GM18907 (cell line): ENCODE measurements at regions not wholly inside any gene's neighbourhood (a gene's known extent, or its start where the extent isn't known, plus 50 kb on each side); places are given as distances from the start of the nearest gene placed in this dataset.
"Not testable (repeated sequence)": the region's sequence is repeated elsewhere in the genome, so short reads cannot be mapped to it uniquely, and the experiment has no call there.

Source experiments
- ATAC-seq: cut with Tn5 transposase; IDR thresholded peaks from one replicate; pipeline ENCODE4 v1.9.1; 2021; ENCODE audit warnings: mild to moderate bottlenecking, moderate library complexity; ENCODE audit not compliant: unreplicated experiment

GRCh38 chr19:28640506-28640905 lies 572.4 kb downstream of the UQCRFS1 start:
- no peak for ATAC-seq

- no peak for ATAC-seq
Observed at GRCh38 chr19:28638445-28638844, 574.5 kb downstream of the UQCRFS1 start.

- no peak for ATAC-seq
Observed at GRCh38 chr19:28636706-28637105, 576.2 kb downstream of the UQCRFS1 start.

DNA sequence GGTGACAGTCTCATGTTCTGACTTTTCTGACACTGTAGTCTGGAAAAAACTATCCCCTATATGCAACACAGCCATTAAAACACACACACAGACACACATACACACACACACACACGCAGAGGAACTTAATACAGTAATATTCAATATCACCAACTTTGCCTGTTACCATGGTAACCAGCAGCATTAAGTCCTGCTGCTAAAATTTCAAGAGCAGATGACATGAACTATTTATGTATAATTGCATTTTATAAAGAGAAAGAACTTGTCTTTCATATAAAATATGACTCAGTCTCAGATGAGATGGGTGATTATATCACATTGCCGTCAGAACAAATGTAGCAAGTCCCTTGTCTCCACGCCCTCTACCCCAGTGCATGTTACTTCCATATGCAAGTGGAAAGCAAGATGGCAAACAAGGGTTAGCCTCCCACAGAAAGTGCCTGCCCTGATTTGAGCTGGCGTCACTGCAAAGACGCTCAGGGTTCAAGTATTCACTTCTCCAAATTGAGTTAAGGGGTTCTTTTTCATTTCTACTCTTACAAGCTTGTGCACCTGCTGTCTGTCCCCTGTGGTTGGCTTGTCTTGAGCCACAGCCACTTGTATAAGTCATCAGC lies 576.8 kb downstream of the UQCRFS1 start:
- ATAC-seq, result no peak

GRCh38 chr19:28634837-28635236 lies 578.1 kb downstream of the UQCRFS1 start:
- no peak for ATAC-seq

DNA sequence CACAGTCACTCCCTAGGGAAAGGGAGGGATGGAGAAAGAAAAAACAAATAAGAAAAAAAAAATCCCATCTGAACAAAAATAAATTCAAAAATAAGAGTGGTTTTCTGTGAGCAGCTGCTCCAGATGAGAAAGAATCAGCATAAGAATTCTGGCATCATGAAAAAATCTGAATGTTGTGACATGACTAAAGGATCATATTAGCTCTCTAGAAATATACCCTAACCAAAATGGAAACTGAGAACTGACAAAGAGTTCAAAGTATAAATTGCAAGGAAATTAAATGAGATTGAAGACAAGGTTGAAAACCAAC lies 579.0 kb downstream of the UQCRFS1 start:
- no peak for ATAC-seq

- ATAC-seq, result peak; percentile 62
Observed at GRCh38 chr19:28633319-28634018, 579.5 kb downstream of the UQCRFS1 start.

DNA sequence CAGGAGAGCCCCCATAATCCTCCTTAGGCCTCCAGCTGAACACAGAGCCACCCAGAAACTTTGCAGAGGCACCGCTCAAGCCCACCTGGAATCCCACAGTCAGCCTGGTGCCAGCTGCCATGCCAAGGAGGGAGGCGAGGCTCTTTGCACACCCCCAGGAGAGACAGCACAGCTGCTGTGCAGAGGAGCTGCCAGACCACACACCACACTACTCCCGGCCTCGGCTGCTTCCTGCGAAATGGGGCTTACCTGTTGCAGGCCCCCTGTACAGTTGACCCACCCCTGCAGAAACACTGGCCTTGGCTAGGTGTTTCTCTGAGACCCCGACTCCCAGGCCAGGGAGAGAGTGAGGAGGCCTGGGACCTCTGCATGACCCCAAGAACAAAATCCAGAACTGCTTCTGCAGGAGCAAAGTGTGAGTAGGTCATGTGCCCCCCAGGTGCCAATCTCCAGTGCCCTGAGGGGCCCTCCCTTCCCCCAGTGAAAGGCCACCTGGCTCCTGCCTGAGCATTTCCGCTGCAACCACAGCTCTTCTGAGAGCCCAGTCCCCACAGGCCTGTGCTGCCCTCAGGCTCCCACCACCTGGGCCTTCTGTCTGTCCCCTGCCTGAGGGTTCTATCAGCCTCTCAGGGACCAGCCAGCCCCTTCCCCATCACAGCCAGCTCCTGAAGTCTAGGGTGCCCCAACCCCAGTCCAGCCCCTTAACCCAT lies 580.4 kb downstream of the UQCRFS1 start:
- ATAC-seq, result peak; percentile 67

- peak; percentile 17 for ATAC-seq
Observed at GRCh38 chr19:28631961-28632360, 581.0 kb downstream of the UQCRFS1 start.

DNA sequence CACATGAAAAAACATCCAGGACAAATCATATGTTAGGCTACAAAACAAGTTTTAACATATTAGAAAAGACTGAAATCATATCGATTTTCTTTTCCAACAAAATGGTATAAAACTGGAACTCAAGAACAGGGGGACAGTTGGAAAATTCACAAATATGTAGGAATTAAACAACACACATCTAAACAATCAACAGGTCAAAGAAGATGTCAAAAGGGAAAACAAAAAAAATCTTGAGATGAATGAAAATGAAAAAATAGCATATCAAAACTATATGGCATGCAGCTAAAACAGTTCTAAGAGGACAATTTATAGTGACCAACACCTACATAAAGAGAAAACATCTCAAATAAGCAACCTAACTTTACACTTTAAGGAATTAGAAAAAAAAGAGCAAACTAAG lies 585.3 kb downstream of the UQCRFS1 start:
- ATAC-seq, result no peak

DNA sequence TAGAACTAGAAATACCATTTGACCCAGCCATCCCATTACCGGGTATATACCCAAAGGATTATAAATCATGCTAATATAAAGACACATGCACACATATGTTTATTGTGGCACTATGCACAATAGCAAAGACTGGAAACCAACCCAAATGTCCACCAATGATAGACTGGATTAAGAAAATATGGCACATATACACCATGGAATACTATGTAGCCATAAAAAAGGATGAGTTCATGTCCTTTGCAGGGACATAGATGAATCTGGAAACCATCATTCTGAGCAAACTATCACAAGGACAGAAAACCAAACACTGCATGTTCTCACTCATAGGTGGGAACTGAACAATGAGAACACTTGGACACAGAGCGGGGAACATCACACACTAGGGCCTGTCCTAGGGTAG lies 586.5 kb downstream of the UQCRFS1 start:
- ATAC-seq, result not testable (repeated sequence)

DNA sequence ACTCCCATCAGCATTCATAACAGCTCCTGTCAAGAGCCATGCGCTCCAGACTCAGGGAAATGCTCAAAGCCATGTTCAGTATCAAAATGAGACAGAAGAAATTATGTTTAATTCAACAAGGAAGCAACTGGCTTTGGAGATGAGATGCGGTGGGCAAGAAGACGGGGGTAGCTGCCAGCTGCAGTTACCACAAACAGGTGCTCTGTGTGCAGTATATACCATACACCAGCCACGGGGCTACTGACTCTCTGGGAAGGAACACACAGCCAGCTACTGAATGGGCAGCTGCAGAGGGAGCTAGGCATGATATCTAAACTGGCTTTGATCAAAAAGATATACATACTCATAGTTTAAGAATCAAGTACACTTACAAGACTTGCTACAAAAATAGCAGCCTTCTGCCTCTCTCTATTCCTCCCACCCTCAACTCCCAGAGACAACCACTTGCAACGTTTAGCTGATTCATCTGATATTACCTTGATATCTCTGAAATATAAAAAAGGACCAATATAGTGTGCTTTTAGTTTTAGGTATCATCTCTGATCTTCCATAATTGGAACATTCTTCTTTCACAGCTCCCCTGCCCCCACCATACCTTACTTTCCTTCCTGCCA lies 593.0 kb downstream of the UQCRFS1 start:
- no peak for ATAC-seq

DNA sequence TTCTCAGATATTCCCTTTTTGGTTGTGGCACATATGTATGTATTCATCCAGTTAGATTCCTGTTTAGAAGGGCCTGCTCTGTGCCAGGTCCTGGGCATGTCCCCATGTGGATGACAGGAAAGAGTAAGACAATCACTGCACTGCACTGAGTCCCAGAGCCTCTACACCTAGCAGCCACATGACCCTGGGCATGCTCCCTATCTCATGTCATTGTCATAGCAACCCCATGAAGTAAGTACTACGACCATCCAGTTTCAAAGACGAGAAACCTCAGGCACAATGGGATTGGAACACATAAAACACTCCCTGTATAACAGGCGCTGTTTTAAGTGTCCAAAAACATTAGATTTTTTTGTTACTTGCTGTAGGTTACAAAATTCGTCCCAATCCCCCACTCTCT lies 594.4 kb downstream of the UQCRFS1 start:
- ATAC-seq, result no peak

DNA sequence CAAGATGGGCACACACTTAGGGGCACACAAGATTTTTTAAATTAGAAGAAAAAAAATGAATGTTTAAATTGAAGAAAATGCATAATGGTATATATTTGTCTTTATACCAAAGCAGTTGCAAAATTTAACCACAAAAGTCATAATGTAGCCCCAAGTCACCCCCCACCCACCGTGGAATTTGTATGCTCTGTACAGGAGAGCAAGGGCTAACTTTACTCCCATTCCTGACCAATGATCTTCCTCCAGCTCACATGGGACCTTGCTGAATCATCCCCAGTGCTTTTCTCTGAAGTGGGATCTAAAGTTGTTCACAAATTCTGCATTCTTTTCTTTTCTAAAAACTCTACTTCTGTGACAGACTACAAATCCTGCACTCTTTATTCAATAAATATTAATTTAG lies 597.0 kb downstream of the UQCRFS1 start:
- no peak for ATAC-seq

DNA sequence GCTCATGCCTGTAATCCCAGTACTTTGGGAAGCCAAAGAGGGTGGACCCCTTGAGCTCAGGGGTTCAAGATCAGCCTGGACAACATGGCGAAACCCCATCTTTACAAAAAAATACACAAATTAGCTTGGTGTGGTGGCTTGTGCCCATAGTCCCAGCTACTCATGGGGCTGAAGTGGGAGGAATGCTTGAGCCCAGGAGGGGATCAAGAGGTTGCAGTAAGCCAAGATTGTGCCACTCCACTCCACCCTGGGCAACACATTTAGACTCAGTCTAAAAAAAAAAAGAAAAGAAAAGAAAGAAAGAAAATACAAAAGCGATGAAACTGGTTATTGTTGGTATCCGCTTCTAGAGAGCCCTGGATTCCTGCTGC lies 597.4 kb downstream of the UQCRFS1 start:
- no peak for ATAC-seq

- no peak for ATAC-seq
Observed at GRCh38 chr19:28614634-28615545, 598.1 kb downstream of the UQCRFS1 start.

DNA sequence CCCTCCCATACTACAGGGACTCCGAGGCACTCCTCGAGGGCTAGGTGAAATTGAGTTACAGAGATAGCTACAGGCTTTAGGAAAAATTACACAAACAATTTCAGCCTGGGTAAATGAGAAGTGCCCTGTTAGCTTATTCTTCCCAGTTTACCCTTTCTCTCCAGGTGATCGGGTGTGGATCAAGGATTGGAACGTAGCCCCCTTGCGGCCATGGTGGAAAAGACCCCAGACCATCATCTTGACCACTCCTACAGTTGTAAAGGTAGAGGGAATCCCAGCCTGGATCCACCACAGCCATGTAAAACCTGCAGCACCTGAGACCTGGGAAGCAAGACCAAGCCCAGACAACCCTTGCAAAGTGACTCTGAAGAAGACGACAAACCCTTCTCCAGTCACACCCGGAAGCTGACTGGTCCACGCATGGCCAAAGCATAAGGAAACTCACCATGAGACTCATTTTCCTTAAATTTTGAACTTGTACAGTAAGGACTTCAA lies 600.6 kb downstream of the UQCRFS1 start:
- no peak for ATAC-seq

- not testable (repeated sequence) for ATAC-seq
Observed at GRCh38 chr19:28611227-28611914, 601.6 kb downstream of the UQCRFS1 start.

DNA sequence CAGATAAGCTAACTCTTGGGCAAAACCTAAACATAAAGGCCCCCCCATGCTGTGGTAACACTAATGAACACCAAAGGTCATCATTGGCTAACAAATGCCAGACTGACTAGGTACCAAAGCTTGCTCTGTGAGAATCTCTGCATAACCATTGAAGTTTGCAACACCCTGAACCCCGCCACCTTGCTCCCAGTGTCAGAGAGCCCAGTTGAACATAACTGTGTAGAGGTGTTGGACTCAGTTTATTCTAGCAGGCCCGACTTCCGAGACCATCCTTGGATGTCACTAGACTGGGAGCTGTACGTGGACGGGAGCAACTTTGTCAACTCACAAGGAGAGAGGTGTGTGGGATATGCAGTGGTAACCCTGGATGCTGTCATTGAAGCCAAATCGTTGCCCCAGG lies 602.2 kb downstream of the UQCRFS1 start:
- ATAC-seq, result no peak

DNA sequence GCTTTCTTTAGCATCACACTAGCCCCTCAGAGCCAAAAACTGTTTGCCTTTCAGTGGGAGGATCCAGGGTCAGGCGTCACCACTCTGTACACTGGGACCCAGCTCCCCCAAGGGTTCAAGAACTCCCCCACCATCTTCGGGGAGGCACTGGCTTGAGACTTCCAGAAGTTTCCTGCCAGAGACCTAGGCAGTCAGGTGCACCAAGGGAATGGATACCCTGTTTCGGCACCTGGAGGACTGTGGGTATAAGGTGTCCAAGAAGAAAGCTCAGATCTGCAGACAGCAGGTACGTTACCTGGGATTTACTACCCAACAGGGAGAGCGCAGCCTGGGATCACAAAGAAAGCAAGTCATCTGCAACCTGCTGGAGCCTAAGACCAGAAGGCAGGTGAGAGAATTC lies 603.0 kb downstream of the UQCRFS1 start:
- ATAC-seq, result no peak
